OCI-LY7 (cell line): ENCODE measurements at regions not wholly inside any gene's neighbourhood (a gene's known extent, or its start where the extent isn't known, plus 50 kb on each side); places are given as distances from the start of the nearest gene placed in this dataset.

Source experiments
- EZH2phosphoT487 ChIP-seq: fragments of 200-600 bp; sonication (generic); IDR thresholded peaks from 2 replicates; pipeline ENCODE4 v1.6.1; 2018; ENCODE audit warnings: low read depth, borderline replicate concordance, mild to moderate bottlenecking, mixed run types, antibody characterized with exemption, low read length, moderate library complexity, mixed read lengths
- TF ChIP-seq, protein P1 (sequence below): fragments of 200-600 bp; sonication (generic); conservative IDR thresholded peaks from 2 replicates; pipeline ENCODE4 v1.5.1; 2014; ENCODE audit warnings: mild to moderate bottlenecking, antibody characterized with exemption, low read length, moderate library complexity, mixed read lengths

DNA sequence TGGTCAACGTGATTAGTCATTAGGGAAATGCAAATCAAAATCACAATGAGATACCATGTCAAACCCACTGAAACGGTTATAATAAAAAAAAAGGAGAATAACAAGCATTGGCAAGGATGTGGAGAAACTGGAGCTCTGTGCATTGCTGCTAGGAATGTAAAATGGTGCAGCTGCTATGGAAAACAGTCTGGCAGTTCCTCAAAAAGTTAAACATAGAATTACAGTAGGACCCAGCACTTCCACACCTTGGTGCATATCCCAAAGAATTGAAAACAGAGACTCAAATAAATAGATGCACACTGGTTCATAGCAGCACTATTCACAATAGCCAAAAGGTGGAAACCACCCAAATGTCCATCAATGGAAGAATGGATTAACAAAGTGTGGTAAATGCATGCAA is 201.5 kb upstream of the TUT7 start:
- TF ChIP-seq, protein P1, sequence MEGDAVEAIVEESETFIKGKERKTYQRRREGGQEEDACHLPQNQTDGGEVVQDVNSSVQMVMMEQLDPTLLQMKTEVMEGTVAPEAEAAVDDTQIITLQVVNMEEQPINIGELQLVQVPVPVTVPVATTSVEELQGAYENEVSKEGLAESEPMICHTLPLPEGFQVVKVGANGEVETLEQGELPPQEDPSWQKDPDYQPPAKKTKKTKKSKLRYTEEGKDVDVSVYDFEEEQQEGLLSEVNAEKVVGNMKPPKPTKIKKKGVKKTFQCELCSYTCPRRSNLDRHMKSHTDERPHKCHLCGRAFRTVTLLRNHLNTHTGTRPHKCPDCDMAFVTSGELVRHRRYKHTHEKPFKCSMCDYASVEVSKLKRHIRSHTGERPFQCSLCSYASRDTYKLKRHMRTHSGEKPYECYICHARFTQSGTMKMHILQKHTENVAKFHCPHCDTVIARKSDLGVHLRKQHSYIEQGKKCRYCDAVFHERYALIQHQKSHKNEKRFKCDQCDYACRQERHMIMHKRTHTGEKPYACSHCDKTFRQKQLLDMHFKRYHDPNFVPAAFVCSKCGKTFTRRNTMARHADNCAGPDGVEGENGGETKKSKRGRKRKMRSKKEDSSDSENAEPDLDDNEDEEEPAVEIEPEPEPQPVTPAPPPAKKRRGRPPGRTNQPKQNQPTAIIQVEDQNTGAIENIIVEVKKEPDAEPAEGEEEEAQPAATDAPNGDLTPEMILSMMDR, result no peak
- TF ChIP-seq EZH2phosphoT487, result no peak
